ENCODE measurements at regions not wholly inside any gene's neighbourhood (a gene's known extent, or its start where the extent isn't known, plus 50 kb on each side); places are given as distances from the start of the nearest gene placed in this dataset.
"Not testable (repeated sequence)": the region's sequence is repeated elsewhere in the genome, so short reads cannot be mapped to it uniquely, and the experiment has no call there.

GRCh38 chr15:36029606-36030210, 483.7 kb upstream of the DPH6 start:
- Mint-ChIP-seq H3K4me3 (ENCODE audit: unreplicated experiment) (no peak overlapping the region), H3K27me3 (ENCODE audit: low read depth, unreplicated experiment) (no peaks in the 10 kb centered on the region), H3K36me3 (ENCODE audit: low read depth, unreplicated experiment) (no peaks in the 10 kb centered on the region), H3K9me3 (ENCODE audit: unreplicated experiment) (peaks cover 3% of the 10 kb centered on the region), H3K4me1 (ENCODE audit: low read depth, unreplicated experiment) (peaks cover 7% of the 10 kb centered on the region), H3K27ac (ENCODE audit: unreplicated experiment) (no peak overlapping the region)
- no peaks in the 10 kb centered on the region for H3K9me3 ChIP-seq (ENCODE audit: insufficient read depth, low read depth, low read length)
- H3K36me3 ChIP-seq (ENCODE audit: insufficient read depth, low read length) = no peaks in the 10 kb centered on the region
- TF ChIP-seq EZH2 (IDR thresholded peaks at IDR 0.05; ENCODE audit: insufficient read depth, low read length) = no peak
- TF ChIP-seq CTCF (IDR thresholded peaks at IDR 0.05; ENCODE audit: insufficient read depth, low read depth, low read length) = no peak
- no peaks in the 10 kb centered on the region for H3K4me1 ChIP-seq (ENCODE audit: insufficient read depth, low read length)
- H2AFZ ChIP-seq (ENCODE audit: low read depth, low read length) = no peak overlapping the region
- H3K4me2 ChIP-seq (ENCODE audit: low read length) = no peak overlapping the region
- peak; percentile 85 for DNase-seq (ENCODE audit: low read depth)
- no peaks in the 10 kb centered on the region for H3K27me3 ChIP-seq (ENCODE audit: insufficient read depth, low read length)
- H3K27ac ChIP-seq (ENCODE audit: low read depth, low read length) = no peak overlapping the region
- H3K9ac ChIP-seq (ENCODE audit: low read length) = no peak overlapping the region
- no peaks in the 10 kb centered on the region for H4K20me1 ChIP-seq (ENCODE audit: insufficient read depth, low read length)
- FAIRE-seq = peak; percentile 54
- H3K4me3 ChIP-seq (ENCODE audit: insufficient read depth, low read depth, low read length) = no peak overlapping the region
- H3K79me2 ChIP-seq (ENCODE audit: insufficient read depth, low read length) = no peaks in the 10 kb centered on the region

DNA sequence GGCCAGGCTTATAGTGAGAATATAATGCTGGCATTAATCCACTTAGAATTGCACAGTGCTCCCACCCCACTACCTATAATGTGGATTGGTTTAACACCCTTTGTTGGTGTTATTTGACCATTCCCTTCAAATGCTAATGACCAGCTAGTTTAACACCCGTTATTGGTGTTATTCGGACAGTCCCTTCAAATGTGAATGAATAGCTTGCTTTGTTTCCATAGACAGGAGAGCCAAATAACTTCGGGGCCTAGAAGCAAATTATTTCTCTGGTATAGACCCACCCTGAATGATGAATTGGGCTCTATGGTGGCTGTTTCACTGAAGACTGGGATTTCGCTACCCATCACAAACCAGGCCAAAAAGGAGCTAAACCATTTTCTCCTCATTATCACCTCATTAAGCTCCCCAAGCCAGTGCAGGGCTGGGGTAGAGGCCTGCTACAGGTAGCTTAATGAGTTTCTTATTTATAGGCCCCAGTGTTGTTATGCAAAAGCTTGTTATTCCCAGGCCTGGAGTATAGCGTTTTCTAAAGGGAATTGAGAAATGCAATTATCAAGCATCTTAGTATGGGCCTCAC, 494.1 kb upstream of the DPH6 start:
- Histone ChIP-seq H3K9me3 (ENCODE audit: insufficient read depth, low read depth, low read length) (no peaks in the 10 kb centered on the region), H3K27me3 (ENCODE audit: insufficient read depth, low read length) (no peaks in the 10 kb centered on the region), H3K4me3 (ENCODE audit: insufficient read depth, low read depth, low read length) (no peak overlapping the region), H3K4me2 (ENCODE audit: low read length) (no peak overlapping the region), H2AFZ (ENCODE audit: low read depth, low read length) (no peak overlapping the region), H3K36me3 (ENCODE audit: insufficient read depth, low read length) (no peaks in the 10 kb centered on the region), H3K4me1 (ENCODE audit: insufficient read depth, low read length) (no peaks in the 10 kb centered on the region), H4K20me1 (ENCODE audit: insufficient read depth, low read length) (no peaks in the 10 kb centered on the region), H3K79me2 (ENCODE audit: insufficient read depth, low read length) (no peaks in the 10 kb centered on the region), H3K9ac (ENCODE audit: low read length) (no peak overlapping the region), H3K27ac (ENCODE audit: low read depth, low read length) (no peak overlapping the region)
- FAIRE-seq = no peak
- H3K4me3 Mint-ChIP-seq (ENCODE audit: unreplicated experiment) = no peak overlapping the region
- H3K27me3 Mint-ChIP-seq (ENCODE audit: low read depth, unreplicated experiment) = no peaks in the 10 kb centered on the region
- no peak overlapping the region for H3K27ac Mint-ChIP-seq (ENCODE audit: unreplicated experiment)
- H3K36me3 Mint-ChIP-seq (ENCODE audit: low read depth, unreplicated experiment) = peaks cover 2% of the 10 kb centered on the region
- DNase-seq (ENCODE audit: low read depth) = no peak
- no peaks in the 10 kb centered on the region for H3K9me3 Mint-ChIP-seq (ENCODE audit: unreplicated experiment)
- H3K4me1 Mint-ChIP-seq (ENCODE audit: low read depth, unreplicated experiment) = no peaks in the 10 kb centered on the region
- TF ChIP-seq EZH2 (IDR thresholded peaks at IDR 0.05; ENCODE audit: insufficient read depth, low read length) = no peak
- no peak for TF ChIP-seq CTCF (IDR thresholded peaks at IDR 0.05; ENCODE audit: insufficient read depth, low read depth, low read length)

DNA sequence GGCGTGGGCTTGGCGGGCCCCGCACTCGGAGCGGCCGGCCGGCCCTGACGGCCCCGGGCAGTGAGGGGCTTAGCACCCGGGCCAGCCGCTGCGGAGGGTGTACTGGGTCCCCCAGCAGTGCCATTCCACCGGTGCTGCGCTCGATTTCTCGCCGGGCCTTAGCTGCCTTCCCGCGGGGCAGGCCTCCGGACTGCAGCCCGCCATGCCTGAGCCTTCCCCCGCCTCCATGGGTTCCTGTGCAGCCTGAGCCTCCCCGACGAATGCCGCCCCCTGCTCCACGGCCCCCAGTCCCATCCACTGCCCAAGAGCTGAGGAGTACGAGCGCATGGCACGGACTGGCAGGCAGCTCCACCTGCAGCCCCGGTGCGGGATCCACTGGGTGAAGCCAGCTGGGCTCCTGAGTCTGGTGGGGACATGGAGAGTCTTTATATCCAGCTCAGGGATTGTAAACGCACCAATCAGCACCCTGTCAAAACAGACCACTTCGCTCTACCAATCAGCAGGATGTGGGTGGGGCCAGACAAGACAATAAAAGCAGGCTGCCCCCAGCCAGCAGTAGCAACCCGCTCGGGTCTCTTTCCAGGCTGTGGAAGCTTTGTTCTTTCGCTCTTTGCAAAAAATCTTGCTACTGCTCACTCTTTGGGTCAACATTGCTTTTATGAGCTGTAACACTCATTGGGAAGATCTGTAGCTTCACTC, 501.2 kb upstream of the DPH6 start:
- not testable (repeated sequence) for DNase-seq (ENCODE audit: low read depth); H3K27ac ChIP-seq (ENCODE audit: low read depth, low read length); FAIRE-seq; H3K4me2 ChIP-seq (ENCODE audit: low read length); H3K27ac Mint-ChIP-seq (ENCODE audit: unreplicated experiment); H3K27me3 ChIP-seq (ENCODE audit: insufficient read depth, low read length); H3K4me3 Mint-ChIP-seq (ENCODE audit: unreplicated experiment); H3K9me3 ChIP-seq (ENCODE audit: insufficient read depth, low read depth, low read length); H3K79me2 ChIP-seq (ENCODE audit: insufficient read depth, low read length); H4K20me1 ChIP-seq (ENCODE audit: insufficient read depth, low read length); H3K9ac ChIP-seq (ENCODE audit: low read length); H3K36me3 ChIP-seq (ENCODE audit: insufficient read depth, low read length); H3K27me3 Mint-ChIP-seq (ENCODE audit: low read depth, unreplicated experiment); H3K4me1 ChIP-seq (ENCODE audit: insufficient read depth, low read length); H3K36me3 Mint-ChIP-seq (ENCODE audit: low read depth, unreplicated experiment); H3K4me3 ChIP-seq (ENCODE audit: insufficient read depth, low read depth, low read length); H3K9me3 Mint-ChIP-seq (ENCODE audit: unreplicated experiment); H3K4me1 Mint-ChIP-seq (ENCODE audit: low read depth, unreplicated experiment)
- H2AFZ ChIP-seq (ENCODE audit: low read depth, low read length) = peak overlapping the region; percentile 55

All from astrocyte (in vitro differentiated cells and primary cell).